GM12878 (cell line): ENCODE measurements at regions not wholly inside any gene's neighbourhood (a gene's known extent, or its start where the extent isn't known, plus 50 kb on each side); places are given as distances from the start of the nearest gene placed in this dataset.
A peak's percentile ranks its signal among the peaks of the same experiment; 100 is the strongest.

Experiments used
- ATAC-seq: fragments of 200-7000 bp; cut with Tn5 transposase; 3 replicates; pipeline ENCODE4 v1.9.1; 2020; ENCODE audit warnings: mild to moderate bottlenecking, moderate library complexity
- BruUV-seq: library from RNA; stranded (reverse); fragments of 400-500 nt; replicated peaks from 2 replicates; lab custom pipeline; 2021; lab: Mats Ljungman, UMichigan
- CTCF ChIA-PET: fragments of 300-600 bp; sonication (Branson Sonifier 250); formaldehyde crosslinking; extraction: SDS; loops from one replicate; lab custom pipeline; 2021; ENCODE audit warnings: inconsistent platforms; lab: Yijun Ruan, JAX
- POLR2A ChIA-PET: fragments of 350-600 bp; formaldehyde crosslinking; extraction: SDS; loops from one replicate; lab custom pipeline; 2021; ENCODE audit warnings: inconsistent platforms; lab: Charles Lee
- RAD21 ChIA-PET: fragments of 300-600 bp; sonication (Branson Sonifier 250); formaldehyde crosslinking; loops from one replicate; lab custom pipeline; 2023; ENCODE audit warnings: antibody characterized with exemption; ENCODE audit not compliant: unreplicated experiment; lab: Charles Lee
- SMC1A ChIA-PET: fragments of 300-600 bp; sonication (Branson Sonifier 250); formaldehyde crosslinking; loops from one replicate; lab custom pipeline; 2023; ENCODE audit not compliant: unreplicated experiment, uncharacterized antibody; lab: Charles Lee
- DNase-seq: peaks from one replicate; pipeline ENCODE4 v3.0.0-alpha.2; 2011; ENCODE audit warnings: low read depth, low spot score
- FAIRE-seq: peaks from 3 replicates; lab custom pipeline; 2011; peaks lifted over from hg19 to GRCh38; lab: Jason Lieb, UNC
- H2AFZ ChIP-seq: 2 replicates; pipeline ENCODE4 v1.6.0; 2011; ENCODE audit warnings: low read depth, low read length, control low read depth; ENCODE audit not compliant: control insufficient read depth
- H3K27ac ChIP-seq: 2 replicates; pipeline ENCODE4 v1.5.1; 2011; ENCODE audit warnings: control low read depth; ENCODE audit not compliant: control insufficient read depth, insufficient read depth
- H3K27me3 ChIP-seq, 2 experiments: replicated peaks in 1 of 2; 2 replicates each; pipeline versions ENCODE4 v1.6.0 to v1.6.1; 2011; ENCODE audit warnings: low read length in 1 of 2; ENCODE audit not compliant: control insufficient read depth in 2 of 2, insufficient read depth in 2 of 2
- H3K36me3 ChIP-seq, 2 experiments: 2 replicates each; pipeline ENCODE4 v1.5.1; 2011; ENCODE audit warnings: low read length in 1 of 2; ENCODE audit not compliant: control insufficient read depth in 2 of 2, insufficient read depth in 2 of 2
- H3K4me1 ChIP-seq: 2 replicates; pipeline ENCODE4 v1.6.1; 2011; ENCODE audit warnings: mild to moderate bottlenecking, low read length, moderate library complexity, mixed read lengths; ENCODE audit not compliant: control insufficient read depth, insufficient read depth
- H3K4me2 ChIP-seq: 2 replicates; pipeline ENCODE4 v1.6.0; 2011; ENCODE audit warnings: control low read depth; ENCODE audit not compliant: control insufficient read depth, insufficient read depth
- H3K4me3 ChIP-seq: fragments of 200-600 bp; sonication (generic); 2 replicates; pipeline ENCODE4 v1.5.1; 2016
- H3K79me2 ChIP-seq: 2 replicates; pipeline ENCODE4 v1.6.0; 2011; ENCODE audit warnings: low read length; ENCODE audit not compliant: control insufficient read depth, insufficient read depth
- H3K9ac ChIP-seq: 2 replicates; pipeline ENCODE4 v1.8.0; 2011; ENCODE audit warnings: low read length, control low read depth, mixed read lengths; ENCODE audit not compliant: control insufficient read depth, insufficient read depth
- H3K9me3 ChIP-seq: replicated peaks from 3 replicates; pipeline ENCODE4 v1.5.1; 2011; ENCODE audit warnings: mild to moderate bottlenecking, low read length; ENCODE audit not compliant: control insufficient read depth, insufficient read depth
- H4K20me1 ChIP-seq: 2 replicates; pipeline ENCODE4 v1.6.0; 2011; ENCODE audit not compliant: control insufficient read depth, insufficient read depth
- EED ChIP-seq: sonication (generic); IDR thresholded peaks from 2 replicates; pipeline ENCODE4 v1.6.1; 2016; ENCODE audit warnings: antibody characterized with exemption, low read depth
- HDGF ChIP-seq: fragments of 450-650 bp; IDR thresholded peaks from 2 replicates; pipeline ENCODE4 v1.6.1; 2016; ENCODE audit warnings: antibody characterized with exemption
- IKZF1 ChIP-seq: fragments of 450-650 bp; conservative IDR thresholded peaks from 2 replicates; pipeline ENCODE4 v1.6.1; 2017; ENCODE audit warnings: antibody characterized with exemption, mild to moderate bottlenecking
- JUND ChIP-seq: IDR thresholded peaks from 2 replicates; pipeline ENCODE4 v1.6.1; 2012; ENCODE audit warnings: low read depth, mild to moderate bottlenecking, low read length, improper control_type of control experiment, moderate library complexity
- NR2C2 ChIP-seq: IDR thresholded peaks from 2 replicates; pipeline ENCODE4 v1.6.1; 2011; ENCODE audit warnings: borderline replicate concordance, low read depth; ENCODE audit not compliant: control insufficient read depth, insufficient read length
- PAX8 ChIP-seq: fragments of 450-650 bp; IDR thresholded peaks from 2 replicates; pipeline ENCODE4 v1.6.1; 2017; ENCODE audit warnings: mild to moderate bottlenecking, moderate library complexity
- RAD21 ChIP-seq: IDR thresholded peaks from 2 replicates; pipeline ENCODE4 v1.6.1; 2011; ENCODE audit warnings: mild to moderate bottlenecking, low read depth, low read length, moderate library complexity; ENCODE audit not compliant: insufficient read depth
- USF1 ChIP-seq: IDR thresholded peaks from 2 replicates; pipeline ENCODE4 v1.6.1; 2011; ENCODE audit warnings: borderline replicate concordance, low read depth, mild to moderate bottlenecking, moderate library complexity, mixed read lengths, low read length; ENCODE audit not compliant: insufficient read depth; ENCODE audit errors: extremely low read length
- YY1 ChIP-seq: IDR thresholded peaks from 2 replicates; pipeline ENCODE4 v1.6.1; 2011; ENCODE audit warnings: low read depth, mild to moderate bottlenecking, low read length
- WGBS: methylation state at CpG from one replicate; pipeline ENCODE4 v1.1.6; 2016; ENCODE audit warnings: low lambda C conversion rate; ENCODE audit not compliant: insufficient replicate concordance, insufficient coverage; ENCODE audit errors: missing lambda C conversion rate; 5-methylcytosine and 5-hydroxymethylcytosine counted together
- in situ Hi-C: fragments of 300-500 bp; cut with MboI; formaldehyde crosslinking; loops from 9 replicates; pipeline ENCODE4 v1.14.3; 2018; ENCODE audit warnings: mixed read lengths
- intact Hi-C: fragments of 100-400 bp; cut with micrococcal nuclease; formaldehyde crosslinking; loops from one replicate; pipeline ENCODE4 v1.14.2; 2022; ENCODE audit not compliant: unreplicated experiment

DNA sequence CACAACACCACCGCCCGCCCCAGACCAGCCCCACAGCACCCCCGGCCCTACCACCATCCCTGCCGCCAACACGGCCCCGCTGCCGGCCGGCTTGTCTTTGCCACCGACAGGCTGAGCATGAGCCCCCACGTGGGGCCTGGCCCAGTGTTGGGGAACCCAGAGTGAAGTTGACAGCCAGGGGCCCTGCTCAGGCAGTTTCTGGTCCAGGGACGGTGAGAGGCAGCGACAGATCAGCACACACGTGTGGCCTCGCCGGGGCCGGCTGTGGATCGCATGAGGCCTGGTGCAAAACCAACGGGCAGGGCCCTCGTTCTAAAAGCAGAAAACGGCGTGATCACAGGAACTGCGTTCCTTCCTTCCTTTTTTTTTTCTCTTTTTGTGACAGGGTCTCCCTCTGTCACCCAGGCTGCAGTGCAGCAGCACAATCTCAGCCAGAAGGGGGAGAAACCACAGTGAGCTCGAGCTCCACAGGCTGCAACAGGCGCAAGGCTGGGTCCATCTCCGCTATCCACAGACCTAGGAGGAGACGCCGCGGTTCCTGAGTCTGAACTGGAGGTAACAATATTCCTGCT is 50.5 kb upstream of the FBRSL1 start:
- H3K36me3 ChIP-seq: no peaks in the 10 kb centered on the region
- DNase-seq: no peak
- ChIA-PET CTCF (no interaction called here), POLR2A (no interaction called here), RAD21 (no interaction called here), SMC1A (no interaction called here)
- no TSS peak for BruUV-seq
- TF ChIP-seq RAD21 (0 out of 2 replicates have a peak, but pooled peaks have one; percentile 29), EED (no peak)
- H3K27me3 ChIP-seq: peaks cover 0 to 2% of the 10 kb centered on the region in 2 experiments; a peak in 3 of 4 replicates
- no peaks in the 10 kb centered on the region for H4K20me1 ChIP-seq
- no peaks in the 10 kb centered on the region for H3K79me2 ChIP-seq
- H3K4me1 ChIP-seq: no peaks in the 10 kb centered on the region
- FAIRE-seq: no peak
- 25% methylated on average over 27 of the region's 28 CpGs for WGBS
- in situ Hi-C loops: no loop called here
- no peaks in the 10 kb centered on the region for H3K9me3 ChIP-seq
- no peak overlapping the region for H3K4me3 ChIP-seq
- H3K27ac ChIP-seq: no peak overlapping the region
- intact Hi-C loops: no loop called here
- H2AFZ ChIP-seq: no peak overlapping the region
- H3K9ac ChIP-seq: no peak overlapping the region
- no peak; the same call in 1 of the 3 replicates for ATAC-seq
- H3K4me2 ChIP-seq: no peak overlapping the region

GRCh38 chr12:132438726-132439125 is 51.2 kb upstream of the FBRSL1 start:
- Histone ChIP-seq H3K9ac (no peak overlapping the region), H2AFZ (no peak overlapping the region), H3K4me1 (no peaks in the 10 kb centered on the region), H3K9me3 (no peaks in the 10 kb centered on the region), H3K4me2 (no peak overlapping the region), H3K4me3 (no peak overlapping the region), H3K27me3 (peaks cover 0 to 2% of the 10 kb centered on the region in 2 experiments; a peak in 3 of 4 replicates)
- ATAC-seq: no peak
- BruUV-seq: no TSS peak
- no peak for FAIRE-seq
- intact Hi-C loops: no loop called here
- ChIA-PET POLR2A (no interaction called here), RAD21 (no interaction called here)
- in situ Hi-C loops: no loop called here
- no peak for DNase-seq
- TF ChIP-seq IKZF1 (no peak), HDGF (no peak), USF1 (no peak), PAX8 (no peak), NR2C2 (no peak), RAD21 (no peak), YY1 (no peak), JUND (no peak)
- TF ChIP-seq, all 136 proteins: peak for 0
- no peak overlapping the region for H3K27ac ChIP-seq
- no peaks in the 10 kb centered on the region for H3K36me3 ChIP-seq
- H3K79me2 ChIP-seq: no peaks in the 10 kb centered on the region
- CTCF ChIA-PET: no interaction called here
- no peaks in the 10 kb centered on the region for H4K20me1 ChIP-seq
- WGBS: 82% methylated on average over 28 of the region's 28 CpGs
- SMC1A ChIA-PET: no interaction called here
